ENCODE measurements at regions not wholly inside any gene's neighbourhood (a gene's known extent, or its start where the extent isn't known, plus 50 kb on each side); places are given as distances from the start of the nearest gene placed in this dataset.
A peak's percentile ranks its signal among the peaks of the same experiment; 100 is the strongest.

DNA sequence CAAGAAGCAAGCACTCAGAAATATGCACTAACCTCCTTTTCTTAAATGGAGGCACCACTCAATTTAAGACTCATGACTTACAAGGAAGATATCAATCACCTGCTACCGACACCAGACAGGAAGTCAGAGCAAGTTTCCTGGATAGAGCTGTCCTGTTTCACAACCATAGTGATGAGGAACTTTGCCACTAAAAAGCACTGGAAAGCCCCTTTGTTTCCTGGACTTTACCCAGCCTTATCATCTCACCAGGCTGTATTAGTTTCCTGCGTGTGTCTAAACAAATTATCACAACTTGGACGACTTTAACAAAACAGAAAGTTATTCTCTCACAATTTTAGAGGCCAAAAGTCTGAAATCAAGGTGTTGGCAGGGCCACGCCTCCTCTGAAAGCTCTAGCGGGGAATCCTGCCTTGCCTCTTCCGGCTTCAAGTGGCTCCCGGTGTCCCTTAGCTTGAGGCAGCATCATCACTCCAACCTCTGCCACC lies 253.8 kb upstream of the STXBP5 start (continued):
- TF ChIP-seq, protein P1, sequence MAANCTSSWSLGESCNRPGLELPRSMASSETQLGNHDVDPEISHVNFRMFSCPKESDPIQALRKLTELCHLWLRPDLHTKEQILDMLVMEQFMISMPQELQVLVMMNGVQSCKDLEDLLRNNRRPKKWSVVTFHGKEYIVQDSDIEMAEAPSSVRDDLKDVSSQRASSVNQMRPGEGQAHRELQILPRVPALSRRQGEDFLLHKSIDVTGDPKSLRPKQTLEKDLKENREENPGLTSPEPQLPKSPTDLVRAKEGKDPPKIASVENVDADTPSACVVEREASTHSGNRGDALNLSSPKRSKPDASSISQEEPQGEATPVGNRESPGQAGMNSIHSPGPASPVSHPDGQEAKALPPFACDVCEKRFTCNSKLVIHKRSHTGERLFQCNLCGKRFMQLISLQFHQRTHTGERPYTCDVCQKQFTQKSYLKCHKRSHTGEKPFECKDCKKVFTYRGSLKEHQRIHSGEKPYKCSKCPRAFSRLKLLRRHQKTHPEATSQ (CRISPR knock-in tag; IDR thresholded peaks at IDR 0.05; ENCODE audit: borderline replicate concordance) = peak; percentile 45; the same call in 1 of the 2 replicates
- peak in 1 of 2 experiments; percentile 78; a peak in 2 of 4 replicates for TF ChIP-seq KLF16 (CRISPR knock-in tag; IDR thresholded peaks at IDR 0.05)
- TF ChIP-seq ELF3 (CRISPR knock-in tag; IDR thresholded peaks at IDR 0.05) = peak; percentile 98
- TF ChIP-seq, protein P2, sequence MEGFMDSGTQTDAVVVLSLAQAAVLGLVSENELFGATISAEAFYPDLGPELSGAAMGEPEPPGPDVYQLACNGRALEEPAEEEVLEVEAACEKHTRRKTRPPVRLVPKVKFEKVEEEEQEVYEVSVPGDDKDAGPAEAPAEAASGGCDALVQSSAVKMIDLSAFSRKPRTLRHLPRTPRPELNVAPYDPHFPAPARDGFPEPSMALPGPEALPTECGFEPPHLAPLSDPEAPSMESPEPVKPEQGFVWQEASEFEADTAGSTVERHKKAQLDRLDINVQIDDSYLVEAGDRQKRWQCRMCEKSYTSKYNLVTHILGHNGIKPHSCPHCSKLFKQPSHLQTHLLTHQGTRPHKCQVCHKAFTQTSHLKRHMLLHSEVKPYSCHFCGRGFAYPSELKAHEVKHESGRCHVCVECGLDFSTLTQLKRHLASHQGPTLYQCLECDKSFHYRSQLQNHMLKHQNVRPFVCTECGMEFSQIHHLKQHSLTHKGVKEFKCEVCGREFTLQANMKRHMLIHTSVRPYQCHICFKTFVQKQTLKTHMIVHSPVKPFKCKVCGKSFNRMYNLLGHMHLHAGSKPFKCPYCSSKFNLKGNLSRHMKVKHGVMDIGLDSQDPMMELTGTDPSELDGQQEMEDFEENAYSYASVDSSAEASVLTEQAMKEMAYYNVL (CRISPR knock-in tag; IDR thresholded peaks at IDR 0.05; ENCODE audit: borderline replicate concordance) = 0 out of 2 replicates have a peak, but pooled peaks have one; percentile 20
- no peak for TF ChIP-seq ZMYM2 (CRISPR knock-in tag; IDR thresholded peaks at IDR 0.05)
- peak; percentile 68 for TF ChIP-seq HDAC2 (CRISPR knock-in tag; IDR thresholded peaks at IDR 0.05)
- peak; percentile 58; the same call in 1 of the 2 replicates for TF ChIP-seq ZNF737 (CRISPR knock-in tag; IDR thresholded peaks at IDR 0.05; ENCODE audit: borderline replicate concordance)
- peak; percentile 50; the same call in 1 of the 2 replicates for TF ChIP-seq YEATS2 (CRISPR knock-in tag; IDR thresholded peaks at IDR 0.05; ENCODE audit: borderline replicate concordance)
- TF ChIP-seq RFXAP (CRISPR knock-in tag; IDR thresholded peaks at IDR 0.05; ENCODE audit: borderline replicate concordance) = no peak
- TF ChIP-seq SOX6 (IDR thresholded peaks at IDR 0.05) = no peak
- peak; percentile 94 for TF ChIP-seq SOX6 (CRISPR knock-in tag; IDR thresholded peaks at IDR 0.05)
- peak; percentile 88 for TF ChIP-seq CEBPB (IDR thresholded peaks at IDR 0.05; ENCODE audit: borderline replicate concordance, low read depth, low read length)
- TF ChIP-seq FOXJ3 (CRISPR knock-in tag; IDR thresholded peaks at IDR 0.05; ENCODE audit: borderline replicate concordance) = peak; percentile 83; the same call in 1 of the 2 replicates
- TF ChIP-seq, protein P3, sequence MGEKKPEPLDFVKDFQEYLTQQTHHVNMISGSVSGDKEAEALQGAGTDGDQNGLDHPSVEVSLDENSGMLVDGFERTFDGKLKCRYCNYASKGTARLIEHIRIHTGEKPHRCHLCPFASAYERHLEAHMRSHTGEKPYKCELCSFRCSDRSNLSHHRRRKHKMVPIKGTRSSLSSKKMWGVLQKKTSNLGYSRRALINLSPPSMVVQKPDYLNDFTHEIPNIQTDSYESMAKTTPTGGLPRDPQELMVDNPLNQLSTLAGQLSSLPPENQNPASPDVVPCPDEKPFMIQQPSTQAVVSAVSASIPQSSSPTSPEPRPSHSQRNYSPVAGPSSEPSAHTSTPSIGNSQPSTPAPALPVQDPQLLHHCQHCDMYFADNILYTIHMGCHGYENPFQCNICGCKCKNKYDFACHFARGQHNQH (CRISPR knock-in tag; IDR thresholded peaks at IDR 0.05) = peak; percentile 71; the same call in 1 of the 2 replicates
- TF ChIP-seq CBX5 (CRISPR knock-in tag; IDR thresholded peaks at IDR 0.05; ENCODE audit: borderline replicate concordance) = 0 out of 2 replicates have a peak, but pooled peaks have one; percentile 17
- peak; percentile 49; the same call in 1 of the 2 replicates for TF ChIP-seq SP4 (CRISPR knock-in tag; IDR thresholded peaks at IDR 0.05)
- no peak for TF ChIP-seq PRMT3 (CRISPR knock-in tag; IDR thresholded peaks at IDR 0.05; ENCODE audit: borderline replicate concordance, low read depth)
- peak; percentile 76; the same call in 1 of the 2 replicates for TF ChIP-seq ZNF12 (CRISPR knock-in tag; IDR thresholded peaks at IDR 0.05)
- TF ChIP-seq, protein P4, sequence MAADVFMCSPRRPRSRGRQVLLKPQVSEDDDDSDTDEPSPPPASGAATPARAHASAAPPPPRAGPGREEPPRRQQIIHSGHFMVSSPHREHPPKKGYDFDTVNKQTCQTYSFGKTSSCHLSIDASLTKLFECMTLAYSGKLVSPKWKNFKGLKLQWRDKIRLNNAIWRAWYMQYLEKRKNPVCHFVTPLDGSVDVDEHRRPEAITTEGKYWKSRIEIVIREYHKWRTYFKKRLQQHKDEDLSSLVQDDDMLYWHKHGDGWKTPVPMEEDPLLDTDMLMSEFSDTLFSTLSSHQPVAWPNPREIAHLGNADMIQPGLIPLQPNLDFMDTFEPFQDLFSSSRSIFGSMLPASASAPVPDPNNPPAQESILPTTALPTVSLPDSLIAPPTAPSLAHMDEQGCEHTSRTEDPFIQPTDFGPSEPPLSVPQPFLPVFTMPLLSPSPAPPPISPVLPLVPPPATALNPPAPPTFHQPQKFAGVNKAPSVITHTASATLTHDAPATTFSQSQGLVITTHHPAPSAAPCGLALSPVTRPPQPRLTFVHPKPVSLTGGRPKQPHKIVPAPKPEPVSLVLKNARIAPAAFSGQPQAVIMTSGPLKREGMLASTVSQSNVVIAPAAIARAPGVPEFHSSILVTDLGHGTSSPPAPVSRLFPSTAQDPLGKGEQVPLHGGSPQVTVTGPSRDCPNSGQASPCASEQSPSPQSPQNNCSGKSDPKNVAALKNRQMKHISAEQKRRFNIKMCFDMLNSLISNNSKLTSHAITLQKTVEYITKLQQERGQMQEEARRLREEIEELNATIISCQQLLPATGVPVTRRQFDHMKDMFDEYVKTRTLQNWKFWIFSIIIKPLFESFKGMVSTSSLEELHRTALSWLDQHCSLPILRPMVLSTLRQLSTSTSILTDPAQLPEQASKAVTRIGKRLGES (CRISPR knock-in tag; IDR thresholded peaks at IDR 0.05; ENCODE audit: borderline replicate concordance) = no peak
- TF ChIP-seq, protein P5, sequence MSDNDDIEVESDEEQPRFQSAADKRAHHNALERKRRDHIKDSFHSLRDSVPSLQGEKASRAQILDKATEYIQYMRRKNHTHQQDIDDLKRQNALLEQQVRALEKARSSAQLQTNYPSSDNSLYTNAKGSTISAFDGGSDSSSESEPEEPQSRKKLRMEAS (IDR thresholded peaks at IDR 0.05) = no peak
- no peak for TF ChIP-seq LCORL (IDR thresholded peaks at IDR 0.05)
- peak; percentile 34; the same call in 1 of the 2 replicates for TF ChIP-seq LCORL (CRISPR knock-in tag; IDR thresholded peaks at IDR 0.05)
- peak; percentile 27; the same call in 1 of the 2 replicates for TF ChIP-seq ATF1 (CRISPR knock-in tag; IDR thresholded peaks at IDR 0.05)
- TF ChIP-seq FOXP1 (IDR thresholded peaks at IDR 0.05) = no peak
- TF ChIP-seq FOXP1 (CRISPR knock-in tag; IDR thresholded peaks at IDR 0.05) = peak; percentile 90
